GM19025 (cell line): ENCODE measurements at regions not wholly inside any gene's neighbourhood (a gene's known extent, or its start where the extent isn't known, plus 50 kb on each side); places are given as distances from the start of the nearest gene placed in this dataset.
"Not testable (repeated sequence)": the region's sequence is repeated elsewhere in the genome, so short reads cannot be mapped to it uniquely, and the experiment has no call there.

Experiments used
- ATAC-seq: cut with Tn5 transposase; IDR thresholded peaks from one replicate; pipeline ENCODE4 v1.9.1; 2021; ENCODE audit warnings: mild to moderate bottlenecking, low read depth, moderate library complexity; ENCODE audit not compliant: unreplicated experiment

- no peak for ATAC-seq
These were observed 454.4 kb upstream of the RPS6KA3 start for GRCh38 chrX:20720954-20721626.

- no peak for ATAC-seq
These were observed 452.1 kb upstream of the RPS6KA3 start for GRCh38 chrX:20718592-20719380.

GRCh38 chrX:20715176-20715575 is 448.5 kb upstream of the RPS6KA3 start:
- no peak for ATAC-seq

- ATAC-seq, result no peak
These were observed 446.1 kb upstream of the RPS6KA3 start for GRCh38 chrX:20712811-20713210.

- ATAC-seq, result no peak
These were observed 444.7 kb upstream of the RPS6KA3 start for GRCh38 chrX:20711366-20711765.

- no peak for ATAC-seq
These were observed 426.4 kb upstream of the RPS6KA3 start for GRCh38 chrX:20693078-20693477.

GRCh38 chrX:20686256-20686655 is 419.5 kb upstream of the RPS6KA3 start:
- no peak for ATAC-seq

- ATAC-seq, result no peak
These were observed 418.9 kb upstream of the RPS6KA3 start for GRCh38 chrX:20685652-20686051.

GRCh38 chrX:20681683-20682082 is 415.0 kb upstream of the RPS6KA3 start:
- ATAC-seq, result no peak

- no peak for ATAC-seq
These were observed 414.3 kb upstream of the RPS6KA3 start for GRCh38 chrX:20680998-20681397.

- ATAC-seq, result no peak
These were observed 405.8 kb upstream of the RPS6KA3 start for GRCh38 chrX:20672476-20672875.

GRCh38 chrX:20671746-20672145 is 405.0 kb upstream of the RPS6KA3 start:
- not testable (repeated sequence) for ATAC-seq

- no peak for ATAC-seq
These were observed 403.9 kb upstream of the RPS6KA3 start for GRCh38 chrX:20670611-20671010.

GRCh38 chrX:20668550-20668949 is 401.8 kb upstream of the RPS6KA3 start:
- no peak for ATAC-seq

GRCh38 chrX:20666331-20666730 is 399.6 kb upstream of the RPS6KA3 start:
- no peak for ATAC-seq

- ATAC-seq, result no peak
These were observed 398.8 kb upstream of the RPS6KA3 start for GRCh38 chrX:20665481-20665880.

- no peak for ATAC-seq
These were observed 398.1 kb upstream of the RPS6KA3 start for GRCh38 chrX:20664774-20665173.

GRCh38 chrX:20664131-20664530 is 397.4 kb upstream of the RPS6KA3 start:
- no peak for ATAC-seq

- no peak for ATAC-seq
These were observed 396.6 kb upstream of the RPS6KA3 start for GRCh38 chrX:20663336-20663735.

- ATAC-seq, result no peak
These were observed 390.0 kb upstream of the RPS6KA3 start for GRCh38 chrX:20656721-20657120.

GRCh38 chrX:20654596-20655106 is 387.9 kb upstream of the RPS6KA3 start:
- ATAC-seq, result no peak

- no peak for ATAC-seq
These were observed 386.4 kb upstream of the RPS6KA3 start for GRCh38 chrX:20653070-20653469.
